GM18858 (cell line): ENCODE measurements at regions not wholly inside any gene's neighbourhood (a gene's known extent, or its start where the extent isn't known, plus 50 kb on each side); places are given as distances from the start of the nearest gene placed in this dataset.
"Not testable (repeated sequence)": the region's sequence is repeated elsewhere in the genome, so short reads cannot be mapped to it uniquely, and the experiment has no call there.

Experiments used
- ATAC-seq: cut with Tn5 transposase; IDR thresholded peaks from one replicate; pipeline ENCODE4 v1.9.1; 2021; ENCODE audit not compliant: unreplicated experiment

- no peak for ATAC-seq
These were observed 155.1 kb downstream of the C16orf95 start for GRCh38 chr16:87161822-87162676.

- ATAC-seq: not testable (repeated sequence)
These were observed 154.4 kb downstream of the C16orf95 start for GRCh38 chr16:87162799-87163198.

GRCh38 chr16:87163637-87164036 lies 153.6 kb downstream of the C16orf95 start:
- ATAC-seq: no peak

- no peak for ATAC-seq
These were observed 152.0 kb downstream of the C16orf95 start for GRCh38 chr16:87165151-87165550.

GRCh38 chr16:87165885-87166284 lies 151.3 kb downstream of the C16orf95 start:
- no peak for ATAC-seq

GRCh38 chr16:87166321-87166720 lies 150.9 kb downstream of the C16orf95 start:
- ATAC-seq: no peak

GRCh38 chr16:87166934-87167333 lies 150.3 kb downstream of the C16orf95 start:
- no peak for ATAC-seq

GRCh38 chr16:87169509-87169995 lies 147.6 kb downstream of the C16orf95 start:
- ATAC-seq: no peak

GRCh38 chr16:87170310-87170709 lies 146.9 kb downstream of the C16orf95 start:
- ATAC-seq: no peak

- no peak for ATAC-seq
These were observed 145.5 kb downstream of the C16orf95 start for GRCh38 chr16:87171723-87172122.

GRCh38 chr16:87172632-87173031 lies 144.6 kb downstream of the C16orf95 start:
- ATAC-seq: no peak

- ATAC-seq: no peak
These were observed 143.8 kb downstream of the C16orf95 start for GRCh38 chr16:87173294-87173893.

GRCh38 chr16:87174061-87174460 lies 143.1 kb downstream of the C16orf95 start:
- no peak for ATAC-seq

GRCh38 chr16:87176735-87177134 lies 140.5 kb downstream of the C16orf95 start:
- ATAC-seq: no peak

GRCh38 chr16:87177673-87178072 lies 139.5 kb downstream of the C16orf95 start:
- no peak for ATAC-seq

- ATAC-seq: no peak
These were observed 138.9 kb downstream of the C16orf95 start for GRCh38 chr16:87178177-87178863.

- no peak for ATAC-seq
These were observed 138.2 kb downstream of the C16orf95 start for GRCh38 chr16:87178977-87179376.

- ATAC-seq: no peak
These were observed 137.1 kb downstream of the C16orf95 start for GRCh38 chr16:87180069-87180468.

- no peak for ATAC-seq
These were observed 134.4 kb downstream of the C16orf95 start for GRCh38 chr16:87182759-87183158.

GRCh38 chr16:87183647-87184046 lies 133.5 kb downstream of the C16orf95 start:
- no peak for ATAC-seq

- no peak for ATAC-seq
These were observed 131.9 kb downstream of the C16orf95 start for GRCh38 chr16:87185308-87185707.

- no peak for ATAC-seq
These were observed 131.2 kb downstream of the C16orf95 start for GRCh38 chr16:87185983-87186382.
